Activated naive CD8-positive, alpha-beta T cell treated with anti-CD3 and anti-CD28 coated beads, Interleukin-2, amount 50 U/mL, for 24 hours (primary cell): ENCODE measurements at regions not wholly inside any gene's neighbourhood (a gene's known extent, or its start where the extent isn't known, plus 50 kb on each side); places are given as distances from the start of the nearest gene placed in this dataset.

Source experiments
- ATAC-seq: fragments of 150-1000 bp; cut with Tn5 transposase; one replicate; pipeline ENCODE4 v1.10.0; 2021
- DNase-seq: peaks from one replicate; pipeline ENCODE4 v3.0.0; 2021
- H3K27ac Mint-ChIP-seq: one replicate; pipeline ENCODE4 v1.8.0; 2021; ENCODE audit warnings: mild to moderate bottlenecking, mixed read lengths
- H3K27me3 Mint-ChIP-seq: one replicate; pipeline ENCODE4 v1.8.0; 2021; ENCODE audit warnings: mixed read lengths
- H3K36me3 Mint-ChIP-seq: one replicate; pipeline ENCODE4 v1.8.0; 2021; ENCODE audit warnings: low read depth, mixed read lengths
- H3K4me1 Mint-ChIP-seq: one replicate; pipeline ENCODE4 v1.8.0; 2021; ENCODE audit warnings: mixed read lengths
- H3K4me3 Mint-ChIP-seq: one replicate; pipeline ENCODE4 v1.8.0; 2021; ENCODE audit warnings: mild to moderate bottlenecking, moderate library complexity, mixed read lengths
- H3K9me3 Mint-ChIP-seq: one replicate; pipeline ENCODE4 v1.8.0; 2021; ENCODE audit warnings: mixed read lengths

DNA sequence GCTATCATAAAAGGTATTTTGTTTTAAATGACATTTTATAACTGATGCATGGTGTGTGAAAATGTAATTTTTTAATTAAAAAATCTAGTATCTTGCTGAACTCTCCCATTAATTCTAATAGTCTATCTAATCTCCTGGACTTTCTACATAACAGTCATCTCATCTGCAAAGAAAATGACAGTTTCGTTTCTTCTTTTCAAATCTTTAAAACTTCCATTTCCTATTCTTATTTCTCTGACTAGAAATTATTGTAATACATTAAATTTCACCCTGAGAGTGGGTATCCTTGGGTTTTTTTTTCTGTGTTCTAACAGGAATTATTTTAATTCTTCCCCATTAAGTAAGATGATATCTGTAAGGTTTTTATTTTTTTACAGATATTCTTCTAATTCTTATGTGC lies 120.1 kb downstream of the KCNF1 start:
- Mint-ChIP-seq H3K27ac (no peak overlapping the region), H3K27me3 (peaks cover 6% of the 10 kb centered on the region), H3K9me3 (peaks cover 21% of the 10 kb centered on the region), H3K36me3 (no peaks in the 10 kb centered on the region), H3K4me3 (no peak overlapping the region), H3K4me1 (no peaks in the 10 kb centered on the region)
- ATAC-seq (no peak), DNase-seq (no peak)

DNA sequence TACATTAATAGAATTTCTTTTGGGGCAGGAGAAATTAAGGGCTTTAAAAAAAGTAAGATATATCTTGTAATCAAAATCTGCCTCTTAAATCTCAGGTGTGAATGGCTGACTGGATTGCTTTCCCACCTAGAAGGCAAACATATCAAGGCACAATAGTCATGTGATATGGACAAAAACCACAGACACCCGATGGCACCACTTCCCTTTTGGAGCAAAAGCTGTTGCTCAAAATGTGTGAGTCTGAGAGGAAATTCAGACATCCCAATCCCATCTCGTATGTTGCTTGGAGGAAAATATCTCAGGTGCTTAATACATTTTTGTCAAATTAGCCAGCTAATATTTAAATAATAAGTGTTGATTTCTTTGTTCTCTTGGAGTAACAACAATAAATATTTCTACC lies 120.7 kb downstream of the KCNF1 start:
- ATAC-seq: no peak
- Mint-ChIP-seq H3K9me3 (peaks cover 27% of the 10 kb centered on the region), H3K4me3 (no peak overlapping the region), H3K4me1 (no peaks in the 10 kb centered on the region), H3K36me3 (no peaks in the 10 kb centered on the region), H3K27me3 (peaks cover 10% of the 10 kb centered on the region), H3K27ac (no peak overlapping the region)
- no peak for DNase-seq

DNA sequence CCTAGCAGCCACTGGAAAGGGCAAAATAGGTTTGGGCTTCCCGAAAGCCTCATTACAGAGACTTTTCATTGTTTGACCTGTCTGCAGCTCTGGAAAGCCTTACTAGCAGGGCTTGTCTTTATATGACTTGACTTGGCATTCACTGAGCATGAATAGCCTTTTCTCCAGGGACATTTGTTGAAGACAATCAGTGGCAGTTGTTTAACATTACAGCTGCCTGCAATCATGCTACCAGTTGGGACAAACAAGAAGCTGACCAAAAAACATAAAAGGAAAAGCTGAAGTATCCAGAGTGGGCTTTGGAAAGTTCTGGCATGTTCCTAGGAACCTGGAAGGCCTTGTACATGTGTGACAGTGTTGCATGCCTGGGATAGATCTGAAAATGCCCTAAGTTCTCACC lies 121.4 kb downstream of the KCNF1 start:
- Mint-ChIP-seq H3K27ac (no peak overlapping the region), H3K4me3 (no peak overlapping the region), H3K27me3 (peaks cover 12% of the 10 kb centered on the region), H3K4me1 (no peaks in the 10 kb centered on the region), H3K36me3 (no peaks in the 10 kb centered on the region), H3K9me3 (peaks cover 34% of the 10 kb centered on the region)
- ATAC-seq: no peak
- DNase-seq: no peak

DNA sequence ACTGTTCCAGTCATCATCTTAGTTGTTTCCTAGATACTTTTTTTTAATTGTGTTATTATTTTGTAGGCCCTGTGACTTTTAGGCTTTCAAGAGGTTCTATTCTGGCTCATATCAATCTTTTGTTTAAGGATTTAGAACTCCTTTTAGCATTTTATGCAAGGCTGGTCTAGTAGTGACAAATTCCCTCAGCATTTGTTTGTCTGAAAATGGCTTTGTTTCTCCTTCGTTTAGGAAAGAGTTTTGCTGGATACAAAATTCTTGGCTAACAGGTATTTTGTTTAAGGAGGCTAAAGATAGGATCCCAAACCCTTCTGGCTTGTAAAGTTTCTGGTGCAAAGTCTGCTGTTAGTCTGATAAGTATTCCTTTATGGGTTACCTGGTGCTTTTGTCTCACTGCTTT lies 116.6 kb upstream of the SLC66A3 start:
- no peak overlapping the region for H3K4me3 Mint-ChIP-seq
- ATAC-seq (no peak), DNase-seq (no peak)
- no peak overlapping the region for H3K27ac Mint-ChIP-seq
- H3K9me3 Mint-ChIP-seq: peaks cover 46% of the 10 kb centered on the region
- no peaks in the 10 kb centered on the region for H3K36me3 Mint-ChIP-seq
- H3K4me1 Mint-ChIP-seq: no peaks in the 10 kb centered on the region
- H3K27me3 Mint-ChIP-seq: peaks cover 25% of the 10 kb centered on the region

DNA sequence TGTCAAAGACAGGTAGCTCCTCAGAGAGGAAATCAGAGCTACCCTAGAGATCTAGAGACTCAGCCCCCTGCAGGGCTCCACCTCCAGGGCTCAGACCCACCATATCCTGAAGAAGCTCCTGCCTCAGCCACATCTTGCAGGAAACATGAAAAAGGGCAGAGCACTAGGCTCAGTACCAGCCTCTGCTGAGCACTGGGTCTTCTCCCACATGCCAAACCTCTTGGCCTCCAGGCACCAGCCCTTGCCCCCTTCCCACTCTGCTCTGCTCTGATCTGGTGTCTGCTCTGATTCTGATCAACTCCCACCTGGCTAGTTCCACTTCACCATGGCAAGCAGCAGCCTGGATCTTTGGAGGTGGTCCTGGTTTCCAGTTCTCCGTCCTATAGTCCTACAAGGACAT lies 114.3 kb upstream of the SLC66A3 start:
- Mint-ChIP-seq H3K36me3 (no peaks in the 10 kb centered on the region), H3K4me1 (no peaks in the 10 kb centered on the region), H3K27me3 (peaks cover 21% of the 10 kb centered on the region), H3K27ac (no peak overlapping the region), H3K4me3 (no peak overlapping the region), H3K9me3 (peaks cover 37% of the 10 kb centered on the region)
- DNase-seq: no peak
- ATAC-seq: no peak

DNA sequence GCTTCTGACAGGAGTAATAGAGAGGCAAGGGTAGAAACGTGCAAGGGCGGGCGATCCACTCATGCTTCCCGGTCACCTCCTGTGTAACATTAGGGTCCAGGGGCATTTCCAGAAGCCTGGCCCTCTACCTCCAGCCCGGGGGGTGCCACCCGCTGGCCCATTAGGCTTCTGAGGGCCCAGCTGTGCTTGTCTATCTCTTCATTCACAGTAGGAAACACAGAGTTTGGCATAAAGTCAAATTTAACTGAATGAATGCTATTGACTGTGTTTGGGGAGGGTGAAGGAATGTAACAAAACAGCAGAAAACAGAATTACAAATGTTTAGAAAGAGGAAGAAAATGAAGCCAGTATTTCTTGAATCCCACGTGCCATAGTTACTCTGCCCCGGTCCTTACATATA lies 112.4 kb upstream of the SLC66A3 start:
- H3K27me3 Mint-ChIP-seq: peaks cover 16% of the 10 kb centered on the region
- H3K27ac Mint-ChIP-seq: no peak overlapping the region
- no peak for DNase-seq
- no peaks in the 10 kb centered on the region for H3K4me1 Mint-ChIP-seq
- H3K36me3 Mint-ChIP-seq: no peaks in the 10 kb centered on the region
- peaks cover 19% of the 10 kb centered on the region for H3K9me3 Mint-ChIP-seq
- no peak overlapping the region for H3K4me3 Mint-ChIP-seq
- ATAC-seq: no peak

DNA sequence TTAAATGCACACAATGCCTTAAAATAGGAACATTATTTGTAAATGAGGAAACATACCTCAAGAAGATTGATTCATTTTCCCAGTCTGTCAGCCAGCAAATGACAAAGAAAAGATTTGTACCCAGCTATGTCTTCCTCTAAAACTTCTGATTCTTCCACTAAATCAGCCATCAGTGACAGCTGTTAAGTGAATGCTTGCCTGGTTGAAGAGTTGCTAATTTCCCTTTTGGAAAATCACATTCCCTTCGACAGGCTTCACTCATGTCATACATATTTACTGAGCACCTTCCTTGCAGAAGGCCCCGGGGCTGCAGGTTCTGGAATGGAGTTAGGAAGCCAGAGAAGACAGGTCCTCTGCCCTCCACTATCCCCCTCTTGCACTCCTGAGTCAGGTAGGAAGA lies 112.0 kb upstream of the SLC66A3 start:
- no peak overlapping the region for H3K4me3 Mint-ChIP-seq
- no peaks in the 10 kb centered on the region for H3K36me3 Mint-ChIP-seq
- H3K27ac Mint-ChIP-seq: no peak overlapping the region
- ATAC-seq: no peak
- H3K27me3 Mint-ChIP-seq: peaks cover 14% of the 10 kb centered on the region
- no peak for DNase-seq
- H3K4me1 Mint-ChIP-seq: no peaks in the 10 kb centered on the region
- H3K9me3 Mint-ChIP-seq: peaks cover 15% of the 10 kb centered on the region

DNA sequence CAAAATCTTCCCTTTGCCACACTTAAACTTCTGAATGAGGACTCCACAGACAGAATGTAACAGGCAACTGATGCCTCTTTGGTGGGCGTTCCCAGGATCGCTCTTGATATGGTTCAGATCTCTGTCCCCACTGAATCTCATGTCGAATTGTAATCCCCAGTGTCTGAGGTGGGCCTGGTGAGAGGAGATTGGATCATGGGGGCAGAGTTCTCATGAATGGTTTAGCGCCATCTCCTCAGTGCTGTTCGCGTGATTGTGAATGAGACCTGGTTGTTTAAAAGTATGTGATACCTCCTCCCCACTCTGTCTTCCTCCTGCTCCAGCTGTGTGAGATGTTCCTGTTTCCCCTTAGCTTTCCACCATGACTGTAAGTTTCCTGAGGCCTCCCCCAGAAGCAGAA lies 111.1 kb upstream of the SLC66A3 start:
- Mint-ChIP-seq H3K4me1 (no peaks in the 10 kb centered on the region), H3K4me3 (no peak overlapping the region), H3K36me3 (no peaks in the 10 kb centered on the region), H3K27ac (no peak overlapping the region), H3K9me3 (peaks cover 13% of the 10 kb centered on the region), H3K27me3 (peaks cover 19% of the 10 kb centered on the region)
- ATAC-seq: no peak
- no peak for DNase-seq

DNA sequence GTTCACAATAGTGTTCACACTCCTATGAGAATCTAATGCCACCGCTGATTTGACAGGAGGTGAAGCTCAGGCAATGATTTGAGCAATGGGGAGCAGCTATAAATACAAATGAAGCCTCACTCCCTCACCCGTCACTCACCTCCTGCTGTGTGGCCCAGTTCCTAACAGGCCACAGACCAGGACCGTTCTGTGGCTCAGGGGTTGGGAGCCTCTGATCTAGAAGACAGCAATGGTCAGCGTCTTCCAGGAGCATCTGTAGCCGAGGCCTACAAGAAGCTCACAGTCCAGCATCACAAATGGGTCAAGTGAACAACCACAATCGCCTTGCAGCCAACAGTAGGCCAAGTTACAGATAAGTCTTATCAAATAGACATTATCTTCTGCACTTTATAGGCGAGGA lies 110.0 kb upstream of the SLC66A3 start:
- DNase-seq (no peak), ATAC-seq (no peak)
- Mint-ChIP-seq H3K9me3 (peaks cover 3% of the 10 kb centered on the region), H3K4me3 (no peak overlapping the region), H3K36me3 (no peaks in the 10 kb centered on the region), H3K27ac (no peak overlapping the region), H3K4me1 (no peaks in the 10 kb centered on the region), H3K27me3 (peaks cover 14% of the 10 kb centered on the region)

DNA sequence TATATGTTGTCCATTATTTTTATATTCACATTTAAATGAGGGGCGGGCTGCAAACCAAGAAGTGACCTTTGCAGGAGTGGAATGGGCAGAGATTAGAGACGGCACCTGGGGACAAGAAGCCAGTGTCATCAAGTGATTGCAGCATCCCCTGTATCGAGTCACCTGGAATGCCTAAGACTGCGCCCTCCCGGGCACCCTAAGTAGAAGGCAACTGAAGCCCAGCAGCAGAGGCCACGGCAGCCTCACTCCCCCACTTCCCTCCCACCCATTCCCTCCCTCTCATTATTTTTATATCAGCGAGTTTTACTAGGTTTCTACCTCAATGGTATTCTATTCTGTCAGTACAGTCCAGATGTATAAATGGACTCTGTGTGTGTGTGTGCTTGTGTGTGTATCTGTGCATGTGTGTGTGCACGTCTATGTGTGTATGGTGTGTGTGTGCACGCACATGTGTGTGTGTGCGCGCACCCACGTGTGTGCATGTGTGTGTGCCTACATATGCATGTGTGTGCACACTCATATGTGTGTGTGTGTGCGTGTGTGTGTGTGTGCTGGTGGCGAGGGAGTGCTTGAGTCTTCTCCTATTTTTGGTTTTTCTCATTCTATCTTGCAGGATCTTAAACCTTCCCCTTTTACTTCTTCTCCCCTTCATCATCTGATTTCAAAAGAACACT lies 106.8 kb upstream of the SLC66A3 start:
- no peak overlapping the region for H3K4me3 Mint-ChIP-seq
- H3K27me3 Mint-ChIP-seq: peaks cover 5% of the 10 kb centered on the region
- H3K9me3 Mint-ChIP-seq: no peaks in the 10 kb centered on the region
- DNase-seq: no peak
- H3K36me3 Mint-ChIP-seq: no peaks in the 10 kb centered on the region
- no peak overlapping the region for H3K27ac Mint-ChIP-seq
- no peak for ATAC-seq
- H3K4me1 Mint-ChIP-seq: no peaks in the 10 kb centered on the region

DNA sequence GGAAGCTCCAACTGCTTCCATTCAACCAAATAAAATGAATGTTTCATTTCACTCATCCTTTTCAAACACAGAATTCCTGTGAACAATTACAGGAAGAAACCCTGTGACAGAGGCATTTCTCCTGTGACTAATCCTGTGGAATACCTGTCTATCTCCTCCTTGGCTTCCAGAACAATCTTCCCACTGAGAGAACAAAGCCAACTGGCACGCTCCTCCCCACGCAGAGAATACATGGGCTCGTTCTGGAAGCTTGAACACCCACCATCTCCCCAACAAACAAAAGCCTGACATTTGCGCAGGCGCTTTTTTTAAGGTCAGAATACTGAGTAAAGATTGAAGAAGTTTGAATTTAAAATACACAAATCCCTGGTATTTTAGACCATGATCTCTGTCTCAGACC lies 104.7 kb upstream of the SLC66A3 start:
- ATAC-seq: no peak
- DNase-seq: no peak
- Mint-ChIP-seq H3K4me1 (no peaks in the 10 kb centered on the region), H3K27me3 (peaks cover 5% of the 10 kb centered on the region), H3K4me3 (no peak overlapping the region), H3K27ac (no peak overlapping the region), H3K9me3 (no peaks in the 10 kb centered on the region), H3K36me3 (no peaks in the 10 kb centered on the region)

DNA sequence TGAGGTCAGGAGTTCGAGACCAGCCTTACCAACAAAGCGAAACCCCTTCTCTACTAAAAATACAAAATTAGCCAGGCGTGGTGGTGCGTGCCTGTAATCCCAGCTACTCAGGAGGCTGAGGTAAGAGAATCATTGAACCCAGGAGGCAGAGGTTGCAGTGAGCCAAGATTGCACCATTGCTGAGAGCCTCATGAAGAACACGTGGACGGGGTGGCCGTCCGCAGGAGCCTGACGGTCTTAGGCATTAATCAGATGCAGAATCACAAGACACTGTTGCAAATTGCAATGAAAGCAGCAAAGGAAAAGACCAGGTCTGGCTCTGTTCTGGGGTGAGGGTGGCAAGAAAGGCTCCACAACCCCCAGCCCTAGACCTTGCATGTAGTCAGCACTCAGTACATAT lies 104.0 kb upstream of the SLC66A3 start:
- Mint-ChIP-seq H3K27me3 (peaks cover 5% of the 10 kb centered on the region), H3K4me1 (no peaks in the 10 kb centered on the region), H3K27ac (no peak overlapping the region), H3K36me3 (no peaks in the 10 kb centered on the region), H3K4me3 (no peak overlapping the region), H3K9me3 (no peaks in the 10 kb centered on the region)
- no peak for DNase-seq
- no peak for ATAC-seq

DNA sequence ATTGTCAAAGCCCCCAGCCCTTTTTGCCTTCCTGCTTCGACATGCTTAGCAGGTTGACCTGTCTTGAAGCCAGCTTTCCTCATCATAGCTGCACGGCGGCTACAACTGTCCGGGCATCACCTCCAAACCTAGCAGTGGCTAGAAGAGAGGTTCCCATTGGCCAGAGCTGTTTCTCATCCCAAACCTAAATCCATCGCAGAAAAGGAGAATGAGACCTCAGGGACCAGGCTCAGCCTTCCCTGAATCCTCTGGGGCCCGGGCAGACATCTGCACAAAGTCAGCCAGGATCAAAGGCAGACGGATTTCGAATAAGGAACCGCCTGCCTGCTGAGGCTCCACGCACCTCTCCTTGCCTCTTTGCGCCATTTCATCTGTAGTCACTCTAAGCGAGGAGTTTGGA lies 101.7 kb upstream of the SLC66A3 start:
- H3K9me3 Mint-ChIP-seq: no peaks in the 10 kb centered on the region
- no peak for DNase-seq
- peaks cover 9% of the 10 kb centered on the region for H3K27me3 Mint-ChIP-seq
- no peaks in the 10 kb centered on the region for H3K36me3 Mint-ChIP-seq
- no peak overlapping the region for H3K4me3 Mint-ChIP-seq
- ATAC-seq: no peak
- no peaks in the 10 kb centered on the region for H3K4me1 Mint-ChIP-seq
- no peak overlapping the region for H3K27ac Mint-ChIP-seq

DNA sequence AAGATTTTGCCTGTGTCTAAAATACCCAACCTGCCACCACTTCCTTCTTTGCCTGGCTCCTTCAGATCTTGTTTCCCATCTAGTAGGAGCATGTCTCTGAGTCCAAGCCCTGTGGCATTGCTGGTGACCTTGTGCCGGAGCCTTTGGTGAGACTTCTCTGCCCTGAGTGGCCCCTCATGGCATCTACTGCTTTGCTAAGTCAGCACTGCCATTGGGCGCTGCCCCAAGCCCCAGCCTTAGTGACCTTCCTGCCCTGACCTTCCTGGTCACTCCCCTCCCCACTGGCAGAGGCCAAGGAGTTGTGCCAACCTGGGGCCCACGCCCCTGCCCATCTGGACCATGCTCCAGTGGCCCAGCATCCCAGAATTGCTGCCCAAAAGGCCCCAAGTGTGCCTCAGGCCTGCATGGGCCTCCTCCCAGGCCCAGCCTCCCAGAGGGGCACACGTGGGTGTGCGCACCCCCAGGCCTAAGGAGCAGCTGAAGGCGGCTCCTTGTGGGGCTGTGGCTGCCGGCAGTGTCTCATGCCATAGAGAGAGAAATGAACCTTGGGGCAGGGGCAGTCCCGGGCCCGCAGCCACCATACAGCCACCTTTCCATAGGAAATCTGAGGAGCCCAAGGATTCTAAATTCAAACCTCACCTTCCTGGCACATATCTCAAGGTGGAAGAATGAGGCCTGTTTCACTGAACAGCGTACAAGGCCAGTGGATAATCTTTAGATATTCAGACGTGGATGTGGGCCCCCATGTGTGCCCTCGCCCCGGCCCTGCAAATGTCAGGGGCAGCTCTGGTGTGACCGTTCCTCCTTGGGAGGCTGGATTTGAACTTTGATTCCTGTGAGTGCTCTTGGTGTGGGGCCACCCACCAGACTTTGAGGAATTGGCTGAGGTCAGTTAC lies 100.2 kb upstream of the SLC66A3 start:
- Mint-ChIP-seq H3K27me3 (peaks cover 5% of the 10 kb centered on the region), H3K4me1 (no peaks in the 10 kb centered on the region), H3K9me3 (no peaks in the 10 kb centered on the region), H3K27ac (no peak overlapping the region), H3K36me3 (no peaks in the 10 kb centered on the region), H3K4me3 (no peak overlapping the region)
- ATAC-seq (no peak), DNase-seq (no peak)

DNA sequence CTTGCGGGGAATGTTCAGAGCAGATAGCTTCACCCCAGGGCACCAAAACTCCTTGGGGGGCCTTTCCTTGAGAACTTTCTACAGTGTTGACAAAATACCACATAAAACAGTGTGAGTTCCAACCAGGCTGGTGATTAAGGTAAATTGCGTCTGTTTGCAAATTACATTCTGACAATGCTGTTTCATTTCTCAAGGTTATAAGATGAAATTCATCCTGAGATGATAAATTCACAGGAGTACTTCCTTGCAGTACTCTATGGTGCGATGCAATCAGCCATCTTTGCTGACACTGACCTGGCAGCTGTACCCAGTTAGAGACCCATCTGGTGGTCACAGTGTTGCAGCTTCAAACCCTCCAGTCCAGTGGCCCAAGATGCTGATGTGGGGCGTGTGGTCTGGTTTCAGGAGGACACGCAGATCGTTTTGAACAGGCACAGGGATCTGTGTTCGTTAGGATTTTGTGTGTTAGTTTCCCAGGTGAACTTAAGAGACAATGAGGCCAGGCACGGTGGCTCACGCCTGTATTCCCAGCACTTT lies 99.5 kb upstream of the SLC66A3 start:
- DNase-seq: no peak
- H3K36me3 Mint-ChIP-seq: no peaks in the 10 kb centered on the region
- H3K4me1 Mint-ChIP-seq: no peaks in the 10 kb centered on the region
- peaks cover 7% of the 10 kb centered on the region for H3K9me3 Mint-ChIP-seq
- H3K4me3 Mint-ChIP-seq: no peak overlapping the region
- peaks cover 5% of the 10 kb centered on the region for H3K27me3 Mint-ChIP-seq
- ATAC-seq: no peak
- H3K27ac Mint-ChIP-seq: no peak overlapping the region
